GM23338 (cell line): ENCODE measurements at regions not wholly inside any gene's neighbourhood (a gene's known extent, or its start where the extent isn't known, plus 50 kb on each side); places are given as distances from the start of the nearest gene placed in this dataset.
A peak's percentile ranks its signal among the peaks of the same experiment; 100 is the strongest.

Experiments
- ATAC-seq: fragments of 200-7000 bp; cut with Tn5 transposase; 3 replicates; pipeline ENCODE4 v1.9.1; 2020
- DNase-seq: peaks from one replicate; pipeline ENCODE4 v3.0.0-alpha.2; 2015; ENCODE audit warnings: low spot score
- H2AFZ ChIP-seq: fragments of 200-600 bp; sonication (generic); 2 replicates; pipeline ENCODE4 v1.8.0; 2016; ENCODE audit warnings: antibody characterized with exemption, mild to moderate bottlenecking, moderate library complexity
- H3F3A ChIP-seq: fragments of 200-600 bp; sonication (generic); replicated peaks from 2 replicates; pipeline ENCODE4 v1.8.0; 2017; ENCODE audit warnings: antibody characterized with exemption, mixed run types, low read depth
- H3K27ac ChIP-seq: fragments of 200-600 bp; sonication (generic); 2 replicates; pipeline ENCODE4 v1.6.1; 2016; ENCODE audit warnings: low read depth
- H3K27me3 ChIP-seq: fragments of 200-600 bp; sonication (generic); 2 replicates; pipeline ENCODE4 v1.8.0; 2016; ENCODE audit warnings: mild to moderate bottlenecking, mixed run types, moderate library complexity; ENCODE audit not compliant: insufficient read depth
- H3K36me3 ChIP-seq: fragments of 200-600 bp; sonication (generic); 2 replicates; pipeline ENCODE4 v1.8.0; 2016; ENCODE audit warnings: mild to moderate bottlenecking; ENCODE audit not compliant: insufficient read depth
- H3K4me1 ChIP-seq: fragments of 200-600 bp; sonication (generic); 2 replicates; pipeline ENCODE4 v1.8.0; 2016; ENCODE audit warnings: mild to moderate bottlenecking, moderate library complexity; ENCODE audit not compliant: insufficient read depth
- H3K4me2 ChIP-seq: fragments of 200-600 bp; sonication (generic); 2 replicates; pipeline ENCODE4 v1.7.1; 2017; ENCODE audit warnings: mixed run types
- H3K4me3 ChIP-seq: fragments of 200-600 bp; sonication (generic); 2 replicates; pipeline ENCODE4 v1.6.1; 2016; ENCODE audit warnings: mixed run types
- H3K79me2 ChIP-seq: fragments of 200-600 bp; sonication (generic); replicated peaks from 2 replicates; pipeline ENCODE4 v1.8.0; 2017; ENCODE audit warnings: mild to moderate bottlenecking; ENCODE audit not compliant: insufficient read depth
- H3K9me2 ChIP-seq: fragments of 200-600 bp; sonication (generic); 2 replicates; pipeline ENCODE4 v1.8.0; 2017; ENCODE audit not compliant: insufficient read depth
- H4K20me1 ChIP-seq: fragments of 200-600 bp; sonication (generic); replicated peaks from 2 replicates; pipeline ENCODE4 v1.8.0; 2017; ENCODE audit warnings: mild to moderate bottlenecking; ENCODE audit not compliant: insufficient read depth
- H3K27ac Mint-ChIP-seq: 2 replicates; pipeline ENCODE4 v1.8.0; 2020; ENCODE audit warnings: inconsistent platforms, mild to moderate bottlenecking, moderate library complexity, mixed read lengths
- H3K27me3 Mint-ChIP-seq: 3 replicates; pipeline ENCODE4 v1.8.0; 2022; ENCODE audit warnings: low read depth, mild to moderate bottlenecking, moderate library complexity, mixed read lengths, inconsistent platforms; ENCODE audit not compliant: insufficient read depth, poor library complexity
- H3K36me3 Mint-ChIP-seq: 3 replicates; pipeline ENCODE4 v1.8.0; 2021; ENCODE audit warnings: low read depth, mild to moderate bottlenecking, inconsistent platforms, moderate library complexity, mixed read lengths
- H3K4me1 Mint-ChIP-seq: 3 replicates; pipeline ENCODE4 v1.8.0; 2020; ENCODE audit warnings: mild to moderate bottlenecking, inconsistent platforms, mixed read lengths
- H3K4me3 Mint-ChIP-seq: 3 replicates; pipeline ENCODE4 v1.8.0; 2021; ENCODE audit warnings: moderate library complexity, mild to moderate bottlenecking, inconsistent platforms, mixed read lengths
- H3K9me3 Mint-ChIP-seq: 3 replicates; pipeline ENCODE4 v1.8.0; 2020; ENCODE audit warnings: moderate library complexity, mild to moderate bottlenecking, inconsistent platforms, mixed read lengths
- CREB1 ChIP-seq: fragments of 250-450 bp; sonication (Bioruptor Pico); IDR thresholded peaks from 2 replicates; pipeline ENCODE4 v1.5.0; 2020; ENCODE audit warnings: low read depth, mild to moderate bottlenecking, moderate library complexity
- EZH2 ChIP-seq: fragments of 200-600 bp; sonication (generic); IDR thresholded peaks from one replicate; pipeline ENCODE4 v1.8.0; 2017; ENCODE audit warnings: antibody characterized with exemption, mild to moderate bottlenecking, low read depth; ENCODE audit not compliant: unreplicated experiment
- EZH2phosphoT487 ChIP-seq: fragments of 200-600 bp; sonication (generic); IDR thresholded peaks from one replicate; pipeline ENCODE4 v1.8.1; 2018; ENCODE audit warnings: antibody characterized with exemption; ENCODE audit not compliant: unreplicated experiment
- JUNB ChIP-seq: IDR thresholded peaks from one replicate; pipeline ENCODE4 v1.6.1; 2016; ENCODE audit warnings: antibody characterized with exemption; ENCODE audit not compliant: unreplicated experiment
- NANOG ChIP-seq: IDR thresholded peaks from 2 replicates; pipeline ENCODE4 v1.6.1; 2016; ENCODE audit warnings: antibody characterized with exemption, borderline replicate concordance
- POLR2AphosphoS5 ChIP-seq: IDR thresholded peaks from 2 replicates; pipeline ENCODE4 v1.6.1; 2016; ENCODE audit warnings: antibody characterized with exemption, low read depth
- STAT1 ChIP-seq: IDR thresholded peaks from one replicate; pipeline ENCODE4 v1.6.1; 2016; ENCODE audit warnings: antibody characterized with exemption; ENCODE audit not compliant: unreplicated experiment
- ZNF114 ChIP-seq: fragments of 250-450 bp; sonication (Bioruptor Pico); IDR thresholded peaks from 2 replicates; pipeline ENCODE4 v1.5.0; 2020; ENCODE audit warnings: mild to moderate bottlenecking, moderate library complexity
- ZNF331 ChIP-seq: fragments of 250-450 bp; sonication (Bioruptor Pico); IDR thresholded peaks from 2 replicates; pipeline ENCODE4 v1.5.0; 2020; ENCODE audit warnings: low read depth, mild to moderate bottlenecking, moderate library complexity
- TF ChIP-seq, protein P1 (sequence below): IDR thresholded peaks from one replicate; pipeline ENCODE4 v1.6.1; 2018; ENCODE audit warnings: antibody characterized with exemption; ENCODE audit not compliant: unreplicated experiment
- TF ChIP-seq, protein P2 (sequence below), 2 experiments: fragments of 200-600 bp in 1 of 2; sonication (generic) in 1 of 2; conservative IDR thresholded peaks; 2 replicates each; pipeline versions ENCODE4 v1.5.1 to v1.6.1; 2016 to 2017; ENCODE audit warnings: antibody characterized with exemption in 2 of 2, low read depth in 2 of 2, mild to moderate bottlenecking in 2 of 2, moderate library complexity in 1 of 2
- TF ChIP-seq, protein P3 (sequence below): fragments of 250-450 bp; sonication (Bioruptor Pico); IDR thresholded peaks from 2 replicates; pipeline ENCODE4 v1.5.0; 2020; ENCODE audit warnings: mild to moderate bottlenecking, moderate library complexity
- TF ChIP-seq, protein P4 (sequence below): IDR thresholded peaks from 2 replicates; pipeline ENCODE4 v1.6.1; 2016; ENCODE audit warnings: antibody characterized with exemption

DNA sequence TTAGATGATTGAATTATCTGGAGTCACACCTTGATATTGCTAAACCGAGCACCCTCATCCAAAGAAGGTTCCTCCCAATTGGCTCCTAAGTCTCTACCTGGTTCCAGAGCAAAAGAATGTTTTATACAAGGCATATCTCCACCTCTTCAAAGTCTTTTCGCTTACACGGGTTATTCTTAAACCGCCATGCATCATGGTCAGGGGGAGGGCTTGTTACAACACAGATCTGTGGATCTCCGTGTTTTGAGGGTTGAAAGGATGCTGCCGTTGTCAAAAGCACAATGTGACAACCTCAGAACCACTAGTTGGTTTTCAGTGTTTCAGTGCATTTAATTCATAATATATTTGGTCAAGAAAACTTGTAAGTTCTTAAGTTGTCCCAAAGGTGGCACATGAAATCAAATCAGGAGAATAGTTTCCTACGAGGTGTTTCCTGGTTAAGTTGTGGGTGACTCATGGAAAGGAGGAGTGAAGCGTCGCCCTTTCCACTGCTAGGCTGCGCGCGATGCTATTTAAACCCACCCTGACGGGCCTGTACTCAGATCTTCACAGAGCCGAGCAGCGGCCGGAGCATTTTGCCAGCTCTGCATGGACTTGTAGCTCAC lies 1531.6 kb upstream of the TPTE start:
- Histone ChIP-seq H3K79me2 (no peaks in the 10 kb centered on the region), H3K27me3 (no peaks in the 10 kb centered on the region), H3K27ac (no peak overlapping the region), H2AFZ (no peak overlapping the region), H4K20me1 (no peaks in the 10 kb centered on the region), H3K4me2 (no peak overlapping the region), H3K9me2 (no peaks in the 10 kb centered on the region), H3K4me3 (no peak overlapping the region), H3K36me3 (no peaks in the 10 kb centered on the region), H3F3A (no peaks in the 10 kb centered on the region), H3K4me1 (no peaks in the 10 kb centered on the region)
- no peaks in the 10 kb centered on the region for H3K4me1 Mint-ChIP-seq
- DNase-seq, result peak; percentile 88
- H3K27me3 Mint-ChIP-seq, result peaks cover 40% of the 10 kb centered on the region
- H3K36me3 Mint-ChIP-seq, result peaks cover 60% of the 10 kb centered on the region
- TF ChIP-seq JUNB (no peak), ZNF331 (CRISPR knock-in tag) (no peak), NANOG (no peak), EZH2 (no peak), EZH2phosphoT487 (no peak), CREB1 (CRISPR knock-in tag) (no peak), ZNF114 (CRISPR knock-in tag) (no peak), POLR2AphosphoS5 (no peak), STAT1 (no peak)
- TF ChIP-seq, protein P1, sequence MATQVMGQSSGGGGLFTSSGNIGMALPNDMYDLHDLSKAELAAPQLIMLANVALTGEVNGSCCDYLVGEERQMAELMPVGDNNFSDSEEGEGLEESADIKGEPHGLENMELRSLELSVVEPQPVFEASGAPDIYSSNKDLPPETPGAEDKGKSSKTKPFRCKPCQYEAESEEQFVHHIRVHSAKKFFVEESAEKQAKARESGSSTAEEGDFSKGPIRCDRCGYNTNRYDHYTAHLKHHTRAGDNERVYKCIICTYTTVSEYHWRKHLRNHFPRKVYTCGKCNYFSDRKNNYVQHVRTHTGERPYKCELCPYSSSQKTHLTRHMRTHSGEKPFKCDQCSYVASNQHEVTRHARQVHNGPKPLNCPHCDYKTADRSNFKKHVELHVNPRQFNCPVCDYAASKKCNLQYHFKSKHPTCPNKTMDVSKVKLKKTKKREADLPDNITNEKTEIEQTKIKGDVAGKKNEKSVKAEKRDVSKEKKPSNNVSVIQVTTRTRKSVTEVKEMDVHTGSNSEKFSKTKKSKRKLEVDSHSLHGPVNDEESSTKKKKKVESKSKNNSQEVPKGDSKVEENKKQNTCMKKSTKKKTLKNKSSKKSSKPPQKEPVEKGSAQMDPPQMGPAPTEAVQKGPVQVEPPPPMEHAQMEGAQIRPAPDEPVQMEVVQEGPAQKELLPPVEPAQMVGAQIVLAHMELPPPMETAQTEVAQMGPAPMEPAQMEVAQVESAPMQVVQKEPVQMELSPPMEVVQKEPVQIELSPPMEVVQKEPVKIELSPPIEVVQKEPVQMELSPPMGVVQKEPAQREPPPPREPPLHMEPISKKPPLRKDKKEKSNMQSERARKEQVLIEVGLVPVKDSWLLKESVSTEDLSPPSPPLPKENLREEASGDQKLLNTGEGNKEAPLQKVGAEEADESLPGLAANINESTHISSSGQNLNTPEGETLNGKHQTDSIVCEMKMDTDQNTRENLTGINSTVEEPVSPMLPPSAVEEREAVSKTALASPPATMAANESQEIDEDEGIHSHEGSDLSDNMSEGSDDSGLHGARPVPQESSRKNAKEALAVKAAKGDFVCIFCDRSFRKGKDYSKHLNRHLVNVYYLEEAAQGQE, result no peak
- TF ChIP-seq, protein P2, sequence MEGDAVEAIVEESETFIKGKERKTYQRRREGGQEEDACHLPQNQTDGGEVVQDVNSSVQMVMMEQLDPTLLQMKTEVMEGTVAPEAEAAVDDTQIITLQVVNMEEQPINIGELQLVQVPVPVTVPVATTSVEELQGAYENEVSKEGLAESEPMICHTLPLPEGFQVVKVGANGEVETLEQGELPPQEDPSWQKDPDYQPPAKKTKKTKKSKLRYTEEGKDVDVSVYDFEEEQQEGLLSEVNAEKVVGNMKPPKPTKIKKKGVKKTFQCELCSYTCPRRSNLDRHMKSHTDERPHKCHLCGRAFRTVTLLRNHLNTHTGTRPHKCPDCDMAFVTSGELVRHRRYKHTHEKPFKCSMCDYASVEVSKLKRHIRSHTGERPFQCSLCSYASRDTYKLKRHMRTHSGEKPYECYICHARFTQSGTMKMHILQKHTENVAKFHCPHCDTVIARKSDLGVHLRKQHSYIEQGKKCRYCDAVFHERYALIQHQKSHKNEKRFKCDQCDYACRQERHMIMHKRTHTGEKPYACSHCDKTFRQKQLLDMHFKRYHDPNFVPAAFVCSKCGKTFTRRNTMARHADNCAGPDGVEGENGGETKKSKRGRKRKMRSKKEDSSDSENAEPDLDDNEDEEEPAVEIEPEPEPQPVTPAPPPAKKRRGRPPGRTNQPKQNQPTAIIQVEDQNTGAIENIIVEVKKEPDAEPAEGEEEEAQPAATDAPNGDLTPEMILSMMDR (conservative IDR thresholded peaks at IDR 0.05; ENCODE audit: low read depth in 2 of 2), result no peak
- TF ChIP-seq, protein P3, sequence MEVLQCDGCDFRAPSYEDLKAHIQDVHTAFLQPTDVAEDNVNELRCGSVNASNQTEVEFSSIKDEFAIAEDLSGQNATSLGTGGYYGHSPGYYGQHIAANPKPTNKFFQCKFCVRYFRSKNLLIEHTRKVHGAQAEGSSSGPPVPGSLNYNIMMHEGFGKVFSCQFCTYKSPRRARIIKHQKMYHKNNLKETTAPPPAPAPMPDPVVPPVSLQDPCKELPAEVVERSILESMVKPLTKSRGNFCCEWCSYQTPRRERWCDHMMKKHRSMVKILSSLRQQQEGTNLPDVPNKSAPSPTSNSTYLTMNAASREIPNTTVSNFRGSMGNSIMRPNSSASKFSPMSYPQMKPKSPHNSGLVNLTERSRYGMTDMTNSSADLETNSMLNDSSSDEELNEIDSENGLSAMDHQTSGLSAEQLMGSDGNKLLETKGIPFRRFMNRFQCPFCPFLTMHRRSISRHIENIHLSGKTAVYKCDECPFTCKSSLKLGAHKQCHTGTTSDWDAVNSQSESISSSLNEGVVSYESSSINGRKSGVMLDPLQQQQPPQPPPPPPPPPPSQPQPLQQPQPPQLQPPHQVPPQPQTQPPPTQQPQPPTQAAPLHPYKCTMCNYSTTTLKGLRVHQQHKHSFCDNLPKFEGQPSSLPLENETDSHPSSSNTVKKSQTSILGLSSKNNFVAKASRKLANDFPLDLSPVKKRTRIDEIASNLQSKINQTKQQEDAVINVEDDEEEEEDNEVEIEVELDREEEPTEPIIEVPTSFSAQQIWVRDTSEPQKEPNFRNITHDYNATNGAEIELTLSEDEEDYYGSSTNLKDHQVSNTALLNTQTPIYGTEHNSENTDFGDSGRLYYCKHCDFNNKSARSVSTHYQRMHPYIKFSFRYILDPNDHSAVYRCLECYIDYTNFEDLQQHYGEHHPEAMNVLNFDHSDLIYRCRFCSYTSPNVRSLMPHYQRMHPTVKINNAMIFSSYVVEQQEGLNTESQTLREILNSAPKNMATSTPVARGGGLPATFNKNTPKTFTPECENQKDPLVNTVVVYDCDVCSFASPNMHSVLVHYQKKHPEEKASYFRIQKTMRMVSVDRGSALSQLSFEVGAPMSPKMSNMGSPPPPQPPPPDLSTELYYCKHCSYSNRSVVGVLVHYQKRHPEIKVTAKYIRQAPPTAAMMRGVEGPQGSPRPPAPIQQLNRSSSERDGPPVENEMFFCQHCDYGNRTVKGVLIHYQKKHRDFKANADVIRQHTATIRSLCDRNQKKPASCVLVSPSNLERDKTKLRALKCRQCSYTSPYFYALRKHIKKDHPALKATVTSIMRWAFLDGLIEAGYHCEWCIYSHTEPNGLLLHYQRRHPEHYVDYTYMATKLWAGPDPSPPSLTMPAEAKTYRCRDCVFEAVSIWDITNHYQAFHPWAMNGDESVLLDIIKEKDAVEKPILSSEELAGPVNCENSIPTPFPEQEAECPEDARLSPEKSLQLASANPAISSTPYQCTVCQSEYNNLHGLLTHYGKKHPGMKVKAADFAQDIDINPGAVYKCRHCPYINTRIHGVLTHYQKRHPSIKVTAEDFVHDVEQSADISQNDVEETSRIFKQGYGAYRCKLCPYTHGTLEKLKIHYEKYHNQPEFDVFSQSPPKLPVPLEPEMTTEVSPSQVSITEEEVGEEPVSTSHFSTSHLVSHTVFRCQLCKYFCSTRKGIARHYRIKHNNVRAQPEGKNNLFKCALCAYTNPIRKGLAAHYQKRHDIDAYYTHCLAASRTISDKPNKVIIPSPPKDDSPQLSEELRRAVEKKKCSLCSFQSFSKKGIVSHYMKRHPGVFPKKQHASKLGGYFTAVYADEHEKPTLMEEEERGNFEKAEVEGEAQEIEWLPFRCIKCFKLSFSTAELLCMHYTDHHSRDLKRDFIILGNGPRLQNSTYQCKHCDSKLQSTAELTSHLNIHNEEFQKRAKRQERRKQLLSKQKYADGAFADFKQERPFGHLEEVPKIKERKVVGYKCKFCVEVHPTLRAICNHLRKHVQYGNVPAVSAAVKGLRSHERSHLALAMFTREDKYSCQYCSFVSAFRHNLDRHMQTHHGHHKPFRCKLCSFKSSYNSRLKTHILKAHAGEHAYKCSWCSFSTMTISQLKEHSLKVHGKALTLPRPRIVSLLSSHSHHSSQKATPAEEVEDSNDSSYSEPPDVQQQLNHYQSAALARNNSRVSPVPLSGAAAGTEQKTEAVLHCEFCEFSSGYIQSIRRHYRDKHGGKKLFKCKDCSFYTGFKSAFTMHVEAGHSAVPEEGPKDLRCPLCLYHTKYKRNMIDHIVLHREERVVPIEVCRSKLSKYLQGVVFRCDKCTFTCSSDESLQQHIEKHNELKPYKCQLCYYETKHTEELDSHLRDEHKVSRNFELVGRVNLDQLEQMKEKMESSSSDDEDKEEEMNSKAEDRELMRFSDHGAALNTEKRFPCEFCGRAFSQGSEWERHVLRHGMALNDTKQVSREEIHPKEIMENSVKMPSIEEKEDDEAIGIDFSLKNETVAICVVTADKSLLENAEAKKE (CRISPR knock-in tag), result no peak
- TF ChIP-seq, protein P4, sequence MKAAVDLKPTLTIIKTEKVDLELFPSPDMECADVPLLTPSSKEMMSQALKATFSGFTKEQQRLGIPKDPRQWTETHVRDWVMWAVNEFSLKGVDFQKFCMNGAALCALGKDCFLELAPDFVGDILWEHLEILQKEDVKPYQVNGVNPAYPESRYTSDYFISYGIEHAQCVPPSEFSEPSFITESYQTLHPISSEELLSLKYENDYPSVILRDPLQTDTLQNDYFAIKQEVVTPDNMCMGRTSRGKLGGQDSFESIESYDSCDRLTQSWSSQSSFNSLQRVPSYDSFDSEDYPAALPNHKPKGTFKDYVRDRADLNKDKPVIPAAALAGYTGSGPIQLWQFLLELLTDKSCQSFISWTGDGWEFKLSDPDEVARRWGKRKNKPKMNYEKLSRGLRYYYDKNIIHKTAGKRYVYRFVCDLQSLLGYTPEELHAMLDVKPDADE, result no peak
- peaks cover 65% of the 10 kb centered on the region for H3K9me3 Mint-ChIP-seq
- H3K27ac Mint-ChIP-seq, result no peak overlapping the region
- ATAC-seq, result peak; percentile 42
- no peak overlapping the region for H3K4me3 Mint-ChIP-seq
